ENCODE measurements at regions not wholly inside any gene's neighbourhood (a gene's known extent, or its start where the extent isn't known, plus 50 kb on each side); places are given as distances from the start of the nearest gene placed in this dataset.

DNA sequence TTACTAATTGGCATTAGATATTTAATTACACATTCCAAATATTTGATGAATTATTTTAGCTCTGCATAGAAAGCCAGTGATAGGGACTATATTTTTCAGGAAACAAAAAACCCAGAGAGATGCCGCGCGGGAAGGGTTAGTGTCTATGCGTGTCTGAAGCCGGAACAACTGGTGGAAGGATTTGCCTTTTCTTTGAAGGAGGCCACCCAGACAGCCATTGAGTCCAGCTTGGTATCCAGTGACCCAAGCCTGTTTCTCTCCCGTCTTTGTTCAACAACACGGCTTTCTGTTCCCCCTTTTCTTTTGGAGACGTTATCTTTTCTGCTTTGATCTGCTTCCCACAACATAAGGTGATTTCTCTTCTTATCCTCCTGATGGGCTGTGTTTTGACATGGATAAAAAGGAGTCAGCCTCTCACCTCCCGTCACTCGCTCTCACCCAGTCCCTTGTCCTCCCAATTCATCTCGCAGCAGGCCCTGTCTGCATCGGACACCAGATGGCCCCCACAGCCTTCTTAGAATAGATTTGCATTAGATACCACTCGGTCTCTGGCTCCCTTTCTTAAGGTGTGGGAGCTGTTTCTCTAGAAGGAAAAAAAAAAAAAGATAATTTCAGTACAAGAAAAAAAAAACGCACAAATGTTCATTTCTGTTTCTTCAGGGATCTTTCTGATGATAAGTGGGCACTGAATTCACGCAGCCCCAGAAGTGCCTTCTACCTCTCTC is 361.8 kb downstream of the ZNF536 start:
- no peaks in the 10 kb centered on the region for H3K79me2 ChIP-seq (ENCODE audit: insufficient read depth, low read depth, low read length)
- no peaks in the 10 kb centered on the region for H4K20me1 ChIP-seq (ENCODE audit: insufficient read depth, low read length)
- H2AFZ ChIP-seq (ENCODE audit: low read length) = no peak overlapping the region
- no peaks in the 10 kb centered on the region for H3K9me2 ChIP-seq (ENCODE audit: insufficient read depth, low read length)
- no peaks in the 10 kb centered on the region for H3K4me1 ChIP-seq (ENCODE audit: insufficient read depth, low read length, poor library complexity, severe bottlenecking)
- CTCF ChIA-PET (ENCODE audit: unreplicated experiment) = no interaction called here
- no peaks in the 10 kb centered on the region for H3K36me3 ChIP-seq (ENCODE audit: insufficient read depth, low read length)
- H3K9me3 ChIP-seq (ENCODE audit: low read length) = no peaks in the 10 kb centered on the region
- H3K4me3 ChIP-seq (ENCODE audit: low read depth, low read length, poor library complexity, severe bottlenecking) = no peak overlapping the region
- no peak for DNase-seq (ENCODE audit: low spot score)
- TF ChIP-seq EZH2phosphoT487 (IDR thresholded peaks at IDR 0.05; ENCODE audit: borderline replicate concordance, low read depth, low read length) = no peak
- TF ChIP-seq, protein P1, sequence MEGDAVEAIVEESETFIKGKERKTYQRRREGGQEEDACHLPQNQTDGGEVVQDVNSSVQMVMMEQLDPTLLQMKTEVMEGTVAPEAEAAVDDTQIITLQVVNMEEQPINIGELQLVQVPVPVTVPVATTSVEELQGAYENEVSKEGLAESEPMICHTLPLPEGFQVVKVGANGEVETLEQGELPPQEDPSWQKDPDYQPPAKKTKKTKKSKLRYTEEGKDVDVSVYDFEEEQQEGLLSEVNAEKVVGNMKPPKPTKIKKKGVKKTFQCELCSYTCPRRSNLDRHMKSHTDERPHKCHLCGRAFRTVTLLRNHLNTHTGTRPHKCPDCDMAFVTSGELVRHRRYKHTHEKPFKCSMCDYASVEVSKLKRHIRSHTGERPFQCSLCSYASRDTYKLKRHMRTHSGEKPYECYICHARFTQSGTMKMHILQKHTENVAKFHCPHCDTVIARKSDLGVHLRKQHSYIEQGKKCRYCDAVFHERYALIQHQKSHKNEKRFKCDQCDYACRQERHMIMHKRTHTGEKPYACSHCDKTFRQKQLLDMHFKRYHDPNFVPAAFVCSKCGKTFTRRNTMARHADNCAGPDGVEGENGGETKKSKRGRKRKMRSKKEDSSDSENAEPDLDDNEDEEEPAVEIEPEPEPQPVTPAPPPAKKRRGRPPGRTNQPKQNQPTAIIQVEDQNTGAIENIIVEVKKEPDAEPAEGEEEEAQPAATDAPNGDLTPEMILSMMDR (conservative IDR thresholded peaks at IDR 0.05; ENCODE audit: low read length) = no peak
- POLR2A ChIA-PET = no interaction called here
- BruUV-seq (replicated peaks) = no TSS peak
- H3K4me2 ChIP-seq (ENCODE audit: low read length) = no peak overlapping the region
- H3K27ac ChIP-seq (ENCODE audit: low read depth, low read length, poor library complexity, severe bottlenecking) = no peak overlapping the region
- intact Hi-C loops (cut with micrococcal nuclease; ENCODE audit: unreplicated experiment) = no loop called here

DNA sequence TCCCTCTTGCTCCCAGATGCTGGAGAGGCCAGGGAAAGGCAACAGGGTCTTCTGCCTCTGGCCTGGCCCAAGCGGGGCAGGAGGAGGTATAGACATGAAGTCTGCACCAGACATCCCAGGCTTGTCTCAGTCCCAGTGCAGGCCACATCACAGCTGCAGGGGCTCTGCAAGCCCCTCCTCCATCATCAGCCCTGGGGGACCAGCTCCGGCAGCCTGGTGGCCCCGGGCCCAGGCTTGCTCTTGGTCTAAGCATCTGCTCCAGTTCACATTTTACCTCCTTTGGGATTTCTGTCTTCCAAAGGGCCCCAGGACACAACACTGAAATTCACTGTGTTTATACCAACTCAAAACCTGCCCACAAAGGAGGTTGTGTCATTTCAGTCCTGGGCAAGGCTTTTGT is 359.4 kb downstream of the ZNF536 start:
- intact Hi-C loops (cut with micrococcal nuclease; ENCODE audit: unreplicated experiment) = no loop called here
- no peak for DNase-seq (ENCODE audit: low spot score)
- no peaks in the 10 kb centered on the region for H4K20me1 ChIP-seq (ENCODE audit: insufficient read depth, low read length)
- no TSS peak for BruUV-seq (replicated peaks)
- H3K79me2 ChIP-seq (ENCODE audit: insufficient read depth, low read depth, low read length) = no peaks in the 10 kb centered on the region
- CTCF ChIA-PET (ENCODE audit: unreplicated experiment) = no interaction called here
- no peaks in the 10 kb centered on the region for H3K9me2 ChIP-seq (ENCODE audit: insufficient read depth, low read length)
- no peak overlapping the region for H3K27ac ChIP-seq (ENCODE audit: low read depth, low read length, poor library complexity, severe bottlenecking)
- H2AFZ ChIP-seq (ENCODE audit: low read length) = no peak overlapping the region
- no peak overlapping the region for H3K4me2 ChIP-seq (ENCODE audit: low read length)
- POLR2A ChIA-PET = no interaction called here
- H3K4me3 ChIP-seq (ENCODE audit: low read depth, low read length, poor library complexity, severe bottlenecking) = no peak overlapping the region
- H3K36me3 ChIP-seq (ENCODE audit: insufficient read depth, low read length) = no peaks in the 10 kb centered on the region
- H3K9me3 ChIP-seq (ENCODE audit: low read length) = no peaks in the 10 kb centered on the region
- TF ChIP-seq, protein P1 (conservative IDR thresholded peaks at IDR 0.05; ENCODE audit: low read length) = no peak
- no peak for TF ChIP-seq EZH2phosphoT487 (IDR thresholded peaks at IDR 0.05; ENCODE audit: borderline replicate concordance, low read depth, low read length)
- no peaks in the 10 kb centered on the region for H3K4me1 ChIP-seq (ENCODE audit: insufficient read depth, low read length, poor library complexity, severe bottlenecking)

DNA sequence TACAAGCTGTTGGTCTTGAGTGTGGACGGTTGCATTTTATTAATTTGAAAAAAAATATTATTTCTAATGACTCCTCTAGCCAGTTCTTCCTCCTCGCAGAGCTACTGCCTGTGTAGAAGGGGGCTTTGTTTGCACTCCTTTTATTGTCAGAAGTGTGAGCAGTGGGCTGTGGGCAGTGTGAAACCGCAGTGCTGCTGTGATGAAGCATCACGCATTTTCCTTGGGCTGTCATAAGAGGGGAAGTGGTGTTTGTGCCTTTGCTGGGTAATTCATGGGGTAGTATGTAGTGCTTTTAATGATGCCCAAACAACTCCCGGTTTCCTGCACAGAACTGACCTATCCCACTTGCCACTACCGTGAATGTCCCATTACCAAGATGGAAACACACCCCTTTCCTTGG is 357.3 kb downstream of the ZNF536 start:
- H3K4me1 ChIP-seq (ENCODE audit: insufficient read depth, low read length, poor library complexity, severe bottlenecking) = no peaks in the 10 kb centered on the region
- no TSS peak for BruUV-seq (replicated peaks)
- H3K4me3 ChIP-seq (ENCODE audit: low read depth, low read length, poor library complexity, severe bottlenecking) = no peak overlapping the region
- H2AFZ ChIP-seq (ENCODE audit: low read length) = no peak overlapping the region
- no peaks in the 10 kb centered on the region for H3K36me3 ChIP-seq (ENCODE audit: insufficient read depth, low read length)
- H3K9me2 ChIP-seq (ENCODE audit: insufficient read depth, low read length) = no peaks in the 10 kb centered on the region
- POLR2A ChIA-PET = no interaction called here
- H3K4me2 ChIP-seq (ENCODE audit: low read length) = no peak overlapping the region
- no peak overlapping the region for H3K27ac ChIP-seq (ENCODE audit: low read depth, low read length, poor library complexity, severe bottlenecking)
- no peaks in the 10 kb centered on the region for H4K20me1 ChIP-seq (ENCODE audit: insufficient read depth, low read length)
- no peak for TF ChIP-seq EZH2phosphoT487 (IDR thresholded peaks at IDR 0.05; ENCODE audit: borderline replicate concordance, low read depth, low read length)
- TF ChIP-seq, protein P1 (conservative IDR thresholded peaks at IDR 0.05; ENCODE audit: low read length) = no peak
- no peak for DNase-seq (ENCODE audit: low spot score)
- intact Hi-C loops (cut with micrococcal nuclease; ENCODE audit: unreplicated experiment) = no loop called here
- CTCF ChIA-PET (ENCODE audit: unreplicated experiment) = no interaction called here
- H3K79me2 ChIP-seq (ENCODE audit: insufficient read depth, low read depth, low read length) = no peaks in the 10 kb centered on the region
- H3K9me3 ChIP-seq (ENCODE audit: low read length) = no peaks in the 10 kb centered on the region
